DMS153 treated with DMSO at 0.1 percent for 48 hours (cell line): ENCODE measurements at regions not wholly inside any gene's neighbourhood (a gene's known extent, or its start where the extent isn't known, plus 50 kb on each side); places are given as distances from the start of the nearest gene placed in this dataset.

Experiments
- DNase-seq: peaks from one replicate; lab custom pipeline; 2025; ENCODE audit not compliant: unreplicated experiment; lab: John Stamatoyannopoulos, UW

DNA sequence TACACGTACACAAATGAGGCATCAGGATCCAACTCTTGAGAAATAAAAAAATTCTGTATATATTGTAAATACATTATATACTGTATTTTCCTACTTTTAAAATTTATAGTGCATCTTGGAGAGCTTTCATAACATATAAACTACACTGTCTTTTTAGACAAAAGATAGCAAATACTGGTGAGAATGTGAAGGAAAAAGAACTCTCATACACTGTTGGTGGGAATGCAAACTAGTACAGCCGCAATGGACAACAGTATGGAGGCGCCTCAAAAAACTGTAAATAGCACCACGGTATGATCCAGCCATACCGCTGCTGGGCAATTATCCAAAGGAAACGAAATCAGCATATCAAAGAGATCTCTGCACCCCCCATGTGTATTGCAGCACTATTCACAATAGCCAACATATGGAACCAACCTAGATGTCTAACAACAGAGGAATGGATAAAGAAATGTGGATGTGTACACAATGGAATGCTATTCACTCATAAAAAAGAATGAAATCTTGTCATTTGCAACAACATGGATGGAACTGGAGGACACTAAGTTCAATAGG lies 292.4 kb downstream of the EFNB2 start:
- DNase-seq = no peak

DNA sequence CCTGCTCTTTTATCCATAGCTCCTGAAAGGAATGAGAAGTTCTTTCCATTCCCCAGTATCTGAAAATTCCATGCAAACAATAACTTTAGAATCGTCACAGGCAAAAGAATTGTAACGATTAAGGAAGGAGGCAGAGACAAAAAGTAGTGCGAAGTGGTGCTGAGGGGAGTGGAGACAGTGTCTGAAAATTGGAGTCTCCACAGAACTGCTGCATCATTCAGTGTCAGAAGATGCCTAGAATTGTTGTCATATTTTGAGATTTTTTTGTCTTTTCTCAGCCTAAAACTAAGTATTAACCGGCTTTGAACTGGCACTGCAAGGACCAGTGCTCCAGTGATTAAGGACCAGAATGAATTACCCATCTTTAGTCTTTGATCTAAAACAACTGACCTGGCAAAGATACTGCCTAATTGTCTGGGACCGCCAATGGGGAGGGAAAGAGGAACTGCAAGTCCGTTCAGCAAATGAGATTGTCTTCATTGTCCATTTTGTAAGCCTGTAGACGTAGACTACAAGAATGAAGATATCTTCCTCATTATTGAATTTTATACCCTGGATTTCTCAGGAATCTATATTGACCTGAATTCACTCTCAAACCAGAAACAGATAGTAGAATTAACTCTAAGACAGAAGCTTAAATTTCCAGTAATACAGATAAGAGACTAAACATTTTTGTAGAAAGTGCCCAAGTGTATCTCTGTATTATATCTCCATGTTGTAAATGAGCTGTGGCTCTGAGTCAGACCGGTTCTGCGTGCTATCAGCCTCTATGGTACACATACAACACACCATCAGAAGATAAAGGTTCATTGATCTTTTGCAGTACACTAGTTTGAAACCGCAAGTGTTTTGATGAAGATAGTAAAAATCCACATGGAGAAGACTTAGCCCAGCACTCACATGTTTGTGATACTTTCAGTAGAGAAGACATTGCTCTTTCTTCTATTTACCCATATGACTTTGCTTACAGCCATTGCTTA lies 293.2 kb downstream of the EFNB2 start:
- no peak for DNase-seq

DNA sequence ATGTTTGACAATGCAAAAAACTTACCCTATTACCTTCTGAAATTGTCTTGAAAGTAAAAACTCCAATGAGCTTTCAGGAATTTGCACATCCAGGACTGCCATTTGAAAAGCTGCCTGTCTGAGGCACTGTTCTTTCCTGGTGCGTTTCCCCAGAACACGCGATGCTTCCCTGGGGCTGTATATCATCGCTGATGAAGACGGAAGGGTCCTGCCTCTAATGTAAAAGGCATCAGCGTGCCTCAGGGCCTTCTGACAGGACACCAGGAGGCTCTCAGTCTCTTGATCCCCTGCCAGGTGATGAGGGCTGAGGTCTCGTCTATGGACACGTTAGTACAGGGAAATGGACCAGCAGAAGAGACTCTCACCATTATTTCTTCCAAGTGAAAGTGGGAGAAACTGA lies 296.8 kb downstream of the EFNB2 start:
- DNase-seq = no peak

DNA sequence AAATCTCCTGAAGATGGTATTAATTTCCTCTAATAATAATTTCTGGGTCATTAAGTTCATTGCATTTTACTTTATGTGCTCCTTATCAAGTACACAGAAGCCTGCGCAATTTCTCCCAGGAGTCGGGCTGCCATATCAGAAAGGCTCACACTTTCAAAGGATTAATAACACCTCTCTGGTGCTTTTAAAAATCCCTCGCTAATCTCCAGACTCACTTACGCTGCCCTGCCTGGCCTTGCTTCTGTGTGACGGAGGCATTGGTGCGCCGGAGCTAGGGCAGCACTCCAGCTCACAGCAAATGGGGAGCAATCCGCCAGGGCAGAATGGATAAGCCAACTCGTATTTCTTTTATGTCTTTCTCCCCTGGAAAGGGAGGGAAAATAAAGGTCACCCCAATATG lies 300.8 kb downstream of the EFNB2 start:
- no peak for DNase-seq

- DNase-seq = no peak
Measured at GRCh38 chr13:106233134-106233735, 302.2 kb downstream of the EFNB2 start.

DNA sequence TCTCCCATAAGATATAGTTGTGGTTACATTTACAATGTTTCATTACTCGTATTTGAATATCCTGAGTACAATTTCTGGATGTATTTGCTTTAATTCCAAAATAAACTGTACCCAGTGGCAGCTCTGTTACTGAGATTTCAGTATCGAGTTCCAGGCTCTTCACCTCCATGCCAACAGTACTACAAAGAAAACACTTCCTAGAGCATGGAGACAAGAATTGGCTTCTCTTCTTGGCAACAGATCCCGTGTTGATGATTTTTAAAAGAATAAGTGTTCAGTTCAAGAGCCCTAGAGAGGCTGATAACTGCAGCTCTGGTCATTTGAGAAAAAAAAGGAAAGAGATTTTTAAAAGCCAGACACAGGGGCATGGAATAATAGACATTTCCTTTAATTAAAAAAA lies 302.8 kb downstream of the EFNB2 start:
- no peak for DNase-seq

DNA sequence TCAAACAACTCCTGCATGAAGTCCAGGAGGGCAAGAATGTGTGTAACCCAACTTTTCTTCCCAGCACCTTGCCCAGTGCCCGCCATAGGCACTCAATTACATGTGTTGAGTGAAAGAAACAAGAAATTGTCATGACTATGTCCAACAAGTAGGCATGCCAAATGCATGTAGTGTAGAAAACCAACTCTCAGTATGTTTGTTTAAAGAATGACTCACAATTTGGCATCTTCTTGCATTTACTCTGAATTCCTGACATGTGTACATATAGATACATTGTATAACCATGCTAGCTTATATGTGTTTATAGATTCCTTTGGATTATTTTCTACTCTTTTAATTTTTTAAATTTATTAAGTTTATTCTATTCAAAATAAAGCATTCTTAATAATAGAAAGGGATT lies 305.0 kb downstream of the EFNB2 start:
- DNase-seq = no peak

GRCh38 chr13:106225126-106225525 lies 310.3 kb downstream of the EFNB2 start:
- DNase-seq = no peak

- DNase-seq = no peak
Measured at GRCh38 chr13:106220211-106220610, 315.3 kb downstream of the EFNB2 start.

- DNase-seq = no peak
Measured at GRCh38 chr13:106213028-106213757, 322.3 kb downstream of the EFNB2 start.

- no peak for DNase-seq
Measured at GRCh38 chr13:106212386-106213010, 323.0 kb downstream of the EFNB2 start.

- DNase-seq = no peak
Measured at GRCh38 chr13:106210324-106210723, 325.1 kb downstream of the EFNB2 start.

GRCh38 chr13:106205871-106206270 lies 329.6 kb downstream of the EFNB2 start:
- DNase-seq = no peak

DNA sequence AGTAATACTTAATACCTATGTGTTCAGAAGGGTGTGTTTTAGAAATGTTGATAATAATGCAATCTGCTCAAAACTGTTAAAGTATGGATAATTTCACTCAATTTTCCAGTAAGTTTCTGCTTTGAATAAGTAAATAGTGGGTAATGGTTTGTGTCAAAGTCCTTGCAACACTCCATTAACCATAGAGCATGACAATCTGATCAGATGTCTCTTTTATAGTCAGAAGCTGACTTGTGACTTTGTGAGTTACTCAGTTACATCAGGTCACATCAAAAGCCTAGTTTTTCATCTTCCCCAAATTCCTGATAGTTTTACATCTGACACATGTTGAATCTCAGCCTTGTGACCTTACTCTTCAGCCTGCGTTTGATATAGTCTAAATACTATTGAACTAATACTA lies 338.0 kb downstream of the EFNB2 start:
- no peak for DNase-seq

DNA sequence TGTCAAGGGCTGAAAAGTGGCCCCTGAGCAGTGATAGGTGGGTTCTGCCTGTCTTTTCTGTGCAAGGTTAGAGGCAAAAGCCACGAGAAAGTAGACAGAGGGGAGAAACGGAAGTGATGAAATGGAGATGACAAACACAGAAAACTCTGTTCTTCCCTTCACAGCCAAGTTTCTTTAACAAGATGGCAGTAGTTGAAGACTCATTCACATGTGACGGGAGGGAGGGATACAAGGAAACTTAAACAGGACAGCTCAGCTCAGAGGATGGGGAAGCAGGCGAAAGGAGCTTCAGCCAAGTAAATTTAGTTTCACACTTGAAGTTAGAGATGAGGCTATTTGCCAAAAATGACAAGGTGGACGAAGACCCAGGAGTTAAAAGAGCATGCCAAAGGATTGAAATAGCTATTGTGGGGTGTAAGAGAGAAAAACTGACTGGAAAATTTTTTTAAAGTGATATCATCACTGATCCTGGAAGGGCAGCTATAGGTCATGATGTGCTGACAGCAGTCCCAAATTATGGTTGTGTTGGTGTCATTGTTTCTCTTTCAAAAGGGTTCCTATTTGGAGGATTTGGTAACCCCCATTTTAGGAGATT lies 347.9 kb downstream of the EFNB2 start:
- DNase-seq = no peak

DNA sequence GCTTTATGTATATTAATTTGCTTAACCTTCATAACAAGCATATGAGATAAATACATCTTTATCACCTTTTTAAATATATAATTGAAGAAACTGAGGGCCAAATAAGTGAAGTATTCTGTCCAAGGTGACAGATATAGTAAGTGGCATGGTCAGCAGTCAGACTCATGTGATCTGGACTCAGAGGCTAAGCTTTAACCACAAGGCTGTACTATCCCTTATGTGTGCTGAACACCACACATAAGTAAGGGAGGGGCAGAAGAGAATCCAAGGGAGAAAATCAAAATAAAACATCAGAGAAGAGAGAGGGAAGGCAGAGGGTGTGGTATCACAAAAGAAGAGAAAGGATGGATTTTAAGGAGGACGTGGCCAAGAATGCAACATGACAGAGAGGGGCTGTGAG lies 348.4 kb downstream of the EFNB2 start:
- DNase-seq = no peak

- DNase-seq = no peak
Measured at GRCh38 chr13:106186366-106187030, 349.0 kb downstream of the EFNB2 start.

GRCh38 chr13:106184790-106185189 lies 350.7 kb downstream of the EFNB2 start:
- no peak for DNase-seq

DNA sequence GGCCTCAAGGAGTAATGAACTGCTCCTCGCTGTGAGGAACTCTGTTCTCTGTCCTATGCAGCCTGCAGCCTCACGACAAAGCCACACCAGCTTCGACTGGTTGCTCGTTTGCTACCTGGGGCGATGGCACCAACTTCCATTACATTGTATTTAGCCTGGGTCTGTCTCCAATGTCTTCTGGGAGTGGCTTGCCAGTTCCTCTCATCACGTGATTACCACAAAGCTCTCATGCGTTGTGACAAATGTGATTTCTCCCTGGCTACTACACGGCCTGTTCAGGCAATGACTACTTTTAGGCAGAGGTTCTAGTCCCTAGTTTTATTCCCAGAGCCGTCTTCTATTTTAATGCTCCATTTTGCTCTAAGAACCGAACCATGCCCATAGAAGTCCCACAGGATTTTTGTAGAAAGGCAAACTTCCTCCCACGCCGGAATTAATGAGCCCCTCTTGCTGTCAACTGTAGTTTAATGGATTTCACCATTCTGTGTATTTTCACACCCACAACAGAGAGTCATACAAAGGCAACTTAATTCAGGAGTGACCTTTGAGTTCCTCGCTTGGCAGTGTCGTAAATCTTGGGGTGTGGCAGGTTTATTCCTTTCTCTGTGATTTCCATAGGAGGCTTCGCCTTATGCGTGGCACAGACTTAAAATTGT lies 351.9 kb downstream of the EFNB2 start:
- DNase-seq = no peak

- DNase-seq = no peak
Measured at GRCh38 chr13:106182404-106182803, 353.1 kb downstream of the EFNB2 start.
